ENCODE measurements at regions not wholly inside any gene's neighbourhood (a gene's known extent, or its start where the extent isn't known, plus 50 kb on each side); places are given as distances from the start of the nearest gene placed in this dataset.
"Not testable (repeated sequence)": the region's sequence is repeated elsewhere in the genome, so short reads cannot be mapped to it uniquely, and the experiment has no call there.

DNA sequence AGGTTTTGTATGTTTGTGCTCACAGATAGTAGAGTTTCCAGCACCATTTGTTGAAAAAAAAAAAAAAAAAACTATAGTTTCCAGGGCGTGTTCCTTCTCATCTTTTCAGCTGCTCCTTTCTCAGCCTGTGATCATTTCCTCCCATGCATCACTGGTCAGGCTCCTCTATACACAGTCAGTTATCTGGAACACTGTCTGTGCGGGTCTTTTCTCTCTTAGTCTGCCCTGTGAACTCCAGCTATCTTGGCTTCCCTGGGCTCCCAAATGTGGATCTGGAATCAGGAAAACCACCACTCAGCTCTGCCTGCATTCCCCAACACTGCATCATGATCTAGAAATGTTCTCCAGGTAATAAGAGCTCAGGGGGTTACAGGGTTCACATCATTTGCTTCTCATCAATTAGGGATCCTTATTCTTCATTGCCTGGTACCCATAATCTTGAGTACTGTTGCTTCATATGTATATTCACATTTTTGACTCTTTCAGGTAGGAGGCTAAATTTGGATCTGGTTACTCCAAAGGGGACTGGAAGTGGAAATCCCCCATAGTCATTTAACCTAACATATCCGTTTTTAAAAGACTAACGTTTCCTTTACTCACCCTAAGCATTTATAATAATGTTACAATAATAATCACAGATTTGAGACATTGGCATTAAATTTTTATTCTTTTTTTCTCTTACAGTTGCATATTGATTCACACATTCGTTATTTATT lies 221.8 kb upstream of the KLF3 start:
- no peak for DNase-seq

- no peak for DNase-seq
Measured at GRCh38 chr4:38449506-38450174, 214.4 kb upstream of the KLF3 start.

DNA sequence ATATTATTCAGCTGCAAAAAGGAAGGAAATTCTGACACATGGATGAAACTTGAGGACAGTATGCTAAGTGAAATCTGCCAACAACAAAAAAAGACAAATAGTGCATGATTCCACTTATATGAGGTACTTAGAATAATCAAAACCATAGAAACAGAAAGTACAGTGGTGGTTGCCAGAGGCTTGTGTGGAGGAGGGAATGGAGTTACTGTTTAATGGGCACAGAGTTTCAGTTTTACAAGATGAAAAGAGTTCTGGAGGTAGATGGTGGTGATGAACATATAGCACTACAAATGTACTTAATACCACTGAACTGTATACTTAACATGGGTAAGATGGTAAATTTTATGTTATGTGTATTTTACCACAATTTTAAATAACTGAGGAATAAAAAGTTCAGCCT lies 212.0 kb upstream of the KLF3 start:
- DNase-seq, result no peak

DNA sequence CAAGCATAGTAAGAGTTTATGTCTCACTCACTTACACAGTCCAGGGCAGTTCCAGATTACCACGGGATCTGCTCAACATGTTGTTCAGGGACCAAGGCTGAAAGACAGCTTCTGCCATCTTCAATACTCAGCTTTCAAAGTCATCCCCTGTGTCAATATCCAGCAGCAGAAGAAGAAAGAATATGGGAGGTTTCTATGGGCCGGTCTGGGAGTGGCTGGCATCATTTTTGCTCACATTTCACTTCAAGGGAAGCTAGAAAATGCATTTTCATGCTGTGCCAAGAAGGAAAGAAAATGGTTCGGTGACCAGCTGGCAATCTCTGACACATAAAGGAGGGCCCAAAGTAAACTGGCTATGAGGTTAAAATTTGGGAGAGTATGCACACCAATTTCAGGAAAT lies 211.5 kb upstream of the KLF3 start:
- no peak for DNase-seq

DNA sequence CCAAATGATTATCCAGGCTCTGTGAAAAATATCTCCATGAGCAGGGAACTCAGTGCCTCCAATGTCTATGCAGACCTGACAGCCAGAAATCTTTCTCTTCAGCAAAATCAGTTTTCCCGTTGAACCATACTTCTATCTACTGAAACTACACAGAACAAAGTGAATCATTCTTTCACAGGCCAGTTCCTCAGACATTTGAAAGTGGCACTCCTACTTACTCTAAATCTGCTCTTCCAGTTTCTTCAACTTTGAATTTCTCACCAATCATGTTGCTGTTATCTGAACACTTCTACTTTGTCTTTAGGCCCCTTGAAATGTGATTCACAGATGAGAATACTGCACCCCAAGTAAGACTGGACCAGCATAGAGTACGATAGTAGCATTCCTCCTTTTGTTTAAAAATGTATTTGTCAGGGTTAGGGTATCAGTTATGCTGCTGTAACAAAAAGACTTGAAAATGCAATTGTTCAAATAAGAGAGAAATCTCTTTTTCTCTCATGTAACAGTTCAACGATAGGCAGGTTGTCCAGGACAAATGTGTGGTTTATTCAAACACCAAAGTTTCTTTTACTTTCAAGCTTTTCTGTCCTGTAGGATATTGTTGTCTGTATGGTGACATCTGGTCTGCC lies 210.6 kb upstream of the KLF3 start:
- no peak for DNase-seq

GRCh38 chr4:38454284-38454683 lies 209.7 kb upstream of the KLF3 start:
- DNase-seq, result no peak

DNA sequence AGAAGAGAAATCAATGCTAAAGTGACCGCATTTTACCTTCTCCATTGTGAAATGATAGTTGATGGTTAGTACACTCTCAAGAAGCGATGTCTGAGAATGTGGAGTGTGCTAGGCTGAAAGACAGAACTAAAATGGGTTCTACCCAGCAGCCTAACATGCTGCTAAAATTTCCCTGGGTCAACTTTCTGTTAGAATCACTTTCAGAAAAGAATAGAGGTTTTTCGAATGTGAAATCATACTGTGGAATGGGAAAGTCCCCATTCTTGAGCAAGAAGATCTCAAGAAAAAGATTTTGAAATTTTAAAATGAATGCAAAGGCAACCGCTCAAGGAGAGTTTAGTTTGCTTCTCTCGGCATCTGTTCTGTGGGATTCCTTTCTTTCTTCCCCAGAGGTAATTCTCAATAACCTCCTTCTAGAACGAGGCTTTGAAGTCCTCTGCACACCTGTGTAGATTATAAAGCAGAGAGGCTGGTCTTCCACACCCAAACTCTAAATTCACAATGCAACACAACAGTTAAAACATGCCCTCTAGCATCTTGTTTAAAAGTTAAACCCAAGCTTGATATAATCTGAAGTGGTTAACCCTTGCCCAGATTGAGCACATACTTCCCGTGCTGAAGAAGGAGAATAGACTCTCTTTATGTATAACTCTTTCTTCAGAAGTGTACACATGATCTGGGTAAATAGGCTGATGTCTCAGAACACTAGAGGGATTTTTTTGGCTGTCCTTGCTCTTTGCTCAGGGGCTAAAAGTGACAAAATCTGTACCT lies 208.7 kb upstream of the KLF3 start:
- no peak for DNase-seq

DNA sequence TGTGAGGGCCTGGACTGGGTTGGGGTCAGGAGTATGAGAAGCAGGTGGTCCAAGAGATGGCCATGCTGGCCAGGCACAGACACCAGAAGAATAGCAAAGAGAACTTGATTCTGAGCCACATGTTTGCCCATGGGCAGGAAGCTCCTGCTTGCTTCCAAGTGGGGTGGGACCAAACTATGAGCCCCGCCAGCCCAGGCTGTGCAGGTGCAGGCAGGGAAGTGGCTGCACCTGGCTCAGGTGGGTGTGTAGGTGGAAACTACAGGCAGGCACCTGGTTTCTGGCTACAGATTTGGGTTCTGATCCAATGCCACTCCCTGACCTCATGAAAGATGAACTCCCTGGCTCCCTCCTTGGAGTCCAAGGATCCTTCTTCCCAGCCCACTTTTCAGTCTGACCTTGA lies 207.9 kb upstream of the KLF3 start:
- no peak for DNase-seq

DNA sequence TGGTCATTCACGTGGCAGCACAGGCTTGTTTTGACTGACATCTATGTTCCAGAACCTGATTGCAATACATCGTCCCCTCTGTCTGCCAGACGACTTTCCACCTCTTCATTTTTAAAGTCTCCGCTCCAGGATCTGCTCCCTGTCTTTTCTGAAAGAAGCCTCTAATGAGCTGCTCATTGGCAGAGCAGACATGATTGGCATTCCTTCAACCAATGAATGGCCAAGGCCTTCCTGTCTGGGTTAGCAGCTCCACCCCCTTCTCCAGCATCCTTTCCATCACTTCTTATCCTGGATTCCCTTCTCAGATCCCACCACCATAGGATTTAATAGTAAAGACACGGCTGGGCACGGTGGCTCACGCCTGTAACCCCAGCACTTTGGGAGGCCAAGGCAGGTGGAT lies 202.7 kb upstream of the KLF3 start:
- no peak for DNase-seq

GRCh38 chr4:38462367-38463055 lies 201.5 kb upstream of the KLF3 start:
- DNase-seq, result no peak

- DNase-seq, result no peak
Measured at GRCh38 chr4:38463268-38463958, 200.6 kb upstream of the KLF3 start.

DNA sequence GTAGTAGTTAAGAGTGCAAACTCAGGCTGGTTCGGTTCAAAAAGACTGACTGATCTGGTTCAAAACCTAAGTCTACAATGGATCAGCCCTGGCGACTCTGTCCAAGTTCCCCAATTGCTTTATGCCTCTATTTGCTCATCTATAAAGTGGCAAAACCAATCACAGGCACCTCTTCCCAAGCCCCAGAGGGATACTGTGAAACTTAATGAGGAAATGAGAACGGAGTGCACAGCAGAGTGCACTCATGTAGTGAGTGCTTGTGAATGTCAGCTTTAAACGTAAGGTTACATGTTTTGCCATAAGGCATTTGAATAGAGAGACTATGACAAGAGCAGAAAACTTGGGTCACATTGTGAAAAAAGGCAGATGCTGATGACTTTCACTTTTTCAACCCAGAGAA lies 199.7 kb upstream of the KLF3 start:
- no peak for DNase-seq

GRCh38 chr4:38466401-38466800 lies 197.6 kb upstream of the KLF3 start:
- no peak for DNase-seq

DNA sequence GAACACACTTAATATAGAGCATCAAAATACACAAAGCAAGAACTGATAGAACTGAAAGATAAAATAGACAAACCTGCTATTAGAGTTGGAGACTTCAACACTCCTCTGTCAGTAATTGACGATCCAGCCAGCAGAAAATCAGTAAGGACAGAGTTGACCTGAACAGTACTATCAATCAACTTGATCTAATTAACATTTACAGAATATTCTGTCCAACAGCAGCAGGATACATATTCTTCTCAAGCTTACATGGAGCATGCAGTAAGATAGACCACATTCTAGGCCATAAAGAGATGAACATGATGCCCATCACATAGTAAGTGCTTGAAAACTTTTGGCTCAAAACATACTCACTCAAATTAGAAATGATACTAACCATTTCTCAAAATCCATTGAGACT lies 196.7 kb upstream of the KLF3 start:
- no peak for DNase-seq

DNA sequence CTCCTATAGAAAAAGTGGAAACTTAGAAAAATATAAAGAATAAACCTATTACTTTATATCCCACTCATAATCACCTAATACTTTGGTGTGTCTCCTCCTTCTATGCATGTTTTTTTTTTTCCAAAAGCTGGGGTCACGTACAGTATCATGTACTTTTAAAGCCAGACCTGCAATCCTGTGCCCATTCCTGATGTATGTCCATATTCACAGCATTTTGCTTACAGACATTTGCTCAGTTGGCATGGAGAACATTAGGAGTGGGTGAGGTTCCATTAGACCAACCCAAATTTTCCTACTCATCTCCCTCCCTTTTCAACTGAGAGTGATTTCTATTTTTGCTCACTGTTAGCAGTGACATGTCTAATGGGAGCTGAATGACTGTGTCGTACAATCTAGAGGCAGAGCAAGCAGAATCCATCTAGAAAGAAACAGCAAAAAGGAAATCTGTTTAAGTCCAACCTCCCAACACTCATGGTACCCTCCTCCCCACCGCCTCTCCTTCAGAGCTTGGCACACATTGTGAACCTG lies 195.6 kb upstream of the KLF3 start:
- DNase-seq, result no peak

DNA sequence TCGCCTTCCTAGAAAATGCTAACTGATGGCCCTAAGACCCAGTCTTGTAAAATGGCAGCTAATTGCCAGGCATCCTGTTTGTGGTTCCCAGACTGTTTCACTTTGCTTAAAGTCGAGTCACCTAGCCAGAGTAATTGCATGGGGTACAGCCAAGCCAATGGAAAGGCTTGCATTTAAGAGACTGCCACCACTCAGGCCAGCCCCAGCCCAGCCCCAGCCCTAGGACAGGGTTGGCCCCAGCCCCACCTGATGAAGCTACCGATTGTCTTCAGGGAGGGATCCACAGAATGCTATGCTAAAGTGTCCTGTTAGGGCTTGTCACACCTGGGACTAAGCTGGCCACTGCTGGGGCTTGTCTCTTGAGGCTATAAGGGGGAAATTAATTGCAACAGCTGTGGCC lies 194.6 kb upstream of the KLF3 start:
- DNase-seq, result no peak

DNA sequence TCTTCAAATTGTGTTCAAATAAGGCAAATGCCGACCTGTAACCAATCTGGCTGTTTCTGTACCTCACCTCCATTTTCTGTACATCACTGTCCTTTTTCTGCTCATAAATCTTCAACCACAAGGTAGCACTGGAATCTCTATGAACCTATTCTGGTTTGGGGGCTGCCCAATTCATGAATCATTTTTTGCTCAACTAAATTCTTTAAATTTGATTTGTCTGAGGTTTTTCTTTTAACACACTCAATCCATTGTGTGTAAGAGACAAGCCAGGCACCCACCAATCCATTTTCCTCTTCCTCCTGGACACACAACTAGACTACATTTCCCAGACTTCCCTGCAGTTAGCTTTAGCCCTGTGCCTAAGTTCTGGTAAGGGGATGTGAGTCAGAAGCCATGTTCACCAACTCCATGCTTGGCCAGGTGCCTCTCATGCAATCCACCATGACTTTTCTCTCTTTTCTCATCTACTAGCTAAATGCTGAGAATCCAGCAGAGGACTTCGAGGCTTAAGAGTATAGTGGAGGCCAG lies 193.2 kb upstream of the KLF3 start:
- DNase-seq, result no peak

DNA sequence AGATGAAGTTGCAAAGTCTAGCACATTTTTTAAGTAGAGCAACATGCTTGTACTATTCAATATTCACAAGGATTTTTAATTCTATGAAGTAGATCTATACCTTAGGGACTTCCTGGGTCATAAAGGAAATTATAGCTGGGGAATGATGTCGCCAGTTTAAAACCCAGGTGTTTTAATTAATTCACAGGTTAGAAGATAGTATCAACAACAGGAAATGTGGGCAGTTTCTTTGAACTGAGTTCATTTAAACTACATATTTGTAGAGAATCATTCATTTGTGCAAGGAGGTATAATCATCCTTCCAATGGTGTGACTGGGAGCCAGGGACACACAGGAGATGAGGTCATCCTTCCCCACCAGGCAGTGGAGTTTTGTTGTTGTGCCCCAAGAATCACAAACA lies 181.3 kb upstream of the KLF3 start:
- DNase-seq, result no peak

- DNase-seq, result not testable (repeated sequence)
Measured at GRCh38 chr4:38483628-38484027, 180.4 kb upstream of the KLF3 start.

GRCh38 chr4:38489011-38489861 lies 174.8 kb upstream of the KLF3 start:
- no peak for DNase-seq
